ENCODE measurements at regions not wholly inside any gene's neighbourhood (a gene's known extent, or its start where the extent isn't known, plus 50 kb on each side); places are given as distances from the start of the nearest gene placed in this dataset.

DNA sequence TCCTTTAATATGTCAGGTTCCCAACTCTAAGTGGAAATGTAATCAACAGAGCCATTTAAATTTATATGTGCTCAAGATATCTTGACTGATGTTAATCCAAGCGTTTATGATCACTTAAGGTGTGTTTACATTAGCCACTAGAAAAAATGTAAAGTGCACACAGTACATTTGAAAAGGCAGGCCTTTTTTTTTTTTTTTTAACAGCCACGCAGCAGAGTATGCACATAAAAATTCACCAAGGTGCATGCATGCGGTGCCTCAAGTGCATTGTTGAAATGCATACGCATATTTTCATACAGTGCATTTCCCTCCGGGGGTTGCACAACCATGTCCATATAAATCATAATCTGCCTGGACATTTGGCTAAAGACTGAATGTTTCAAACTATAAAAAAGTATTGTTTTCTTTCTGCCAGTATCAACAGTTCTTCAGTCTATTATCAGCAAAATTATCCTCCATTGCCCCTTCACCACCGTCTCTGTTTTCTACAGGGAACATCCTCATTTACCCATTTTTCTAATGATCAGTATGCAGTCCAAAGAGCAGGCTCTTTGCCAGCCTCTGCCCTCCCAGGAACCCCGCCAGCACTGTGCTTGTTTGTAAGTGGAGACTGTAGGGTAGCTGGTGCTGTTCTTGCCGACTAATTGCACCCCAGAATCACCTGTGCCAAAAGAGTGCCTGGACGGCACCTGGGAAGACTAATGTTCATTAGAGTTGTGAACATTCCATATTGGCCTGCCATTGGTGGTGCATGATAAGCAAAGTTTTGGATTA lies 611.2 kb upstream of the CFAP20DC start:
- Histone ChIP-seq H3K4me1 (ENCODE audit: control insufficient read depth, insufficient read depth, low read length) (no peaks in the 10 kb centered on the region), H3K4me3 (ENCODE audit: low read depth, low read length) (no peak overlapping the region), H3K9ac (ENCODE audit: low read depth, low read length) (no peak overlapping the region), H3K9me3 (ENCODE audit: control insufficient read depth, insufficient read depth, low read length) (no peaks in the 10 kb centered on the region), H3K27me3 (ENCODE audit: control insufficient read depth, insufficient read depth, low read length) (no peaks in the 10 kb centered on the region), H3K36me3 (ENCODE audit: control insufficient read depth, insufficient read depth, low read length) (no peaks in the 10 kb centered on the region)

DNA sequence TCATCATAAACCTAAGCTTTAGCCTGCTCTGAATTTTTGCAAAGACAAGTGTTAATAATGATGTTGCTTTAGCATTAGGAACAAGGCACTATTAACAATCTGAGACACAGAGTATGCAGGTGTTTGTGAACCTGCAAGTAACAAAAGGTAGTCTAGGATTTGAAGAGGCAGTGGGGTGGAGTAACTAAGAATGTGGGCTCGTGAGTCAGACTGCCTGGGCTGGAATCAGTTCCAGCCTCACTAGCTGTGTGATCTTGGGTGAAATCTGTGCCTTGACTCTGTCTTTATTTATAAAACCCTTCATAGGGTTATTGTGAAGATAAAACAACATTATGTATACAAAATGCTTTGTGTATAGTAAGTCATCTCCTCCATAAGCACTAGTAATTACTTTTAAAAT lies 610.6 kb upstream of the CFAP20DC start:
- Histone ChIP-seq H3K36me3 (ENCODE audit: control insufficient read depth, insufficient read depth, low read length) (no peaks in the 10 kb centered on the region), H3K9ac (ENCODE audit: low read depth, low read length) (no peak overlapping the region), H3K4me3 (ENCODE audit: low read depth, low read length) (no peak overlapping the region), H3K4me1 (ENCODE audit: control insufficient read depth, insufficient read depth, low read length) (no peaks in the 10 kb centered on the region), H3K9me3 (ENCODE audit: control insufficient read depth, insufficient read depth, low read length) (no peaks in the 10 kb centered on the region), H3K27me3 (ENCODE audit: control insufficient read depth, insufficient read depth, low read length) (no peaks in the 10 kb centered on the region)

DNA sequence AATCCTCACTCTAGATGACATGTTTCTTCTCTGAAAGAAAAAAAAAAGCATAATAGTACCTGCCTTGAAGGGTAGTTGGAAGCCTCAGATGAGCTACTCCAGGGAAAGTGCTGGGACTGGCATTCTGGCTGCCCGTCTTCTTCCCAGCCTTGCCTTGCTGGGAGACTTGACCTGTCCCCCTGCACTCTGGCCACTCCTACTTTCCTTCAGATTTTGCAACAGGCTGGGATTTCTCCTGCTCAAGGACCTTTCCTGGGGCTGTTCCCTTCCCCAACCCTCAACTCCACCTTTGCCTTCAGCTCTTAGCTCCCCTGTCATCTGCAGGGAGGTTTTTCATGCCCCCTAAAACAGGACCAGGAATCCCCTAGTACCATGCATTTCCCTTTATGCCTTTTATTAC lies 609.9 kb upstream of the CFAP20DC start:
- no peak overlapping the region for H3K4me3 ChIP-seq (ENCODE audit: low read depth, low read length)
- H3K4me1 ChIP-seq (ENCODE audit: control insufficient read depth, insufficient read depth, low read length) = no peaks in the 10 kb centered on the region
- H3K36me3 ChIP-seq (ENCODE audit: control insufficient read depth, insufficient read depth, low read length) = no peaks in the 10 kb centered on the region
- no peak overlapping the region for H3K9ac ChIP-seq (ENCODE audit: low read depth, low read length)
- no peaks in the 10 kb centered on the region for H3K9me3 ChIP-seq (ENCODE audit: control insufficient read depth, insufficient read depth, low read length)
- H3K27me3 ChIP-seq (ENCODE audit: control insufficient read depth, insufficient read depth, low read length) = no peaks in the 10 kb centered on the region

DNA sequence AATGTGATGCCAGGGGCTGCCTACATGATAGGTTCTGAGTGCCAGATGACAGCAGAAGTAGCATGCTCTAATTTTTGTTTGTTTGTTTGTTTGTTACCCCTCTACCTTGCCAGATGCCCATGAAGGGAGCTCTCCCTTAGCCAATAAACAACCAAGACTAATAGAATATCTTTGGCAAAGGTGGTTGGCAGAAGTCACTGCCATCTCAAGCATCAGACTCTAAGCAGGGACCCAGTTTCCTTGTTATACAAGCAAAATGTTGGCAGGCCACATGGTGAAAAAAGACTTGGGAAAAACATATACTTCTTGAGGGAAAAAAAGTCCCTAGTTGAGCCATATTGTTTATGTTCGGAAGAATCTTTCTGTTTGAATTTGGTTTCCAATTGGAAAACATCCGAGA lies 609.0 kb upstream of the CFAP20DC start:
- Histone ChIP-seq H3K36me3 (ENCODE audit: control insufficient read depth, insufficient read depth, low read length) (no peaks in the 10 kb centered on the region), H3K9ac (ENCODE audit: low read depth, low read length) (no peak overlapping the region)

DNA sequence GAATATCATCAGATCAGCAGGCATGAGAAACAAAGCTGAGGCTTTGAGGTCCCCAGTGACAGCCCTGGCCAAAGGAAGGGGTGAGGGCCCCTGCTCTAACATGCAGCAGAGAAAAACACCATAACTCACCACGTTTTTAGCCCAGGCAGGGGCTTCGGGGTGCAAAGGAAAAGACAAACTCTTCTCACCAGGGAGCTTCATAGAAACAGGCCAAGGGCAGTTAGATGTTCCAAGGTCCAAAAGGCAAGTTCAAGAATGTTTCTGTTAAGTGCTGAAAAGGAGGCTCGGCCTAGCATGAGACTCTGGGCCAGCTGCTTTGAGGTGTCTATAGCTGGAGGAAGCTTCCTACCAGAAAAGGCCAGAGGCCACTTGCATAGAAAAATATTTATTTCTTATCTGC lies 608.4 kb upstream of the CFAP20DC start:
- Histone ChIP-seq H3K9ac (ENCODE audit: low read depth, low read length) (no peak overlapping the region), H3K4me1 (ENCODE audit: control insufficient read depth, insufficient read depth, low read length) (no peaks in the 10 kb centered on the region), H3K27me3 (ENCODE audit: control insufficient read depth, insufficient read depth, low read length) (no peaks in the 10 kb centered on the region), H3K4me3 (ENCODE audit: low read depth, low read length) (no peak overlapping the region), H3K9me3 (ENCODE audit: control insufficient read depth, insufficient read depth, low read length) (no peaks in the 10 kb centered on the region), H3K36me3 (ENCODE audit: control insufficient read depth, insufficient read depth, low read length) (no peaks in the 10 kb centered on the region)

More for the DNA sequence above, 609.0 kb upstream of the CFAP20DC start:
- no peaks in the 10 kb centered on the region for H3K27me3 ChIP-seq (ENCODE audit: control insufficient read depth, insufficient read depth, low read length)
- H3K9me3 ChIP-seq (ENCODE audit: control insufficient read depth, insufficient read depth, low read length) = no peaks in the 10 kb centered on the region
- no peaks in the 10 kb centered on the region for H3K4me1 ChIP-seq (ENCODE audit: control insufficient read depth, insufficient read depth, low read length)
- no peak overlapping the region for H3K4me3 ChIP-seq (ENCODE audit: low read depth, low read length)

DNA sequence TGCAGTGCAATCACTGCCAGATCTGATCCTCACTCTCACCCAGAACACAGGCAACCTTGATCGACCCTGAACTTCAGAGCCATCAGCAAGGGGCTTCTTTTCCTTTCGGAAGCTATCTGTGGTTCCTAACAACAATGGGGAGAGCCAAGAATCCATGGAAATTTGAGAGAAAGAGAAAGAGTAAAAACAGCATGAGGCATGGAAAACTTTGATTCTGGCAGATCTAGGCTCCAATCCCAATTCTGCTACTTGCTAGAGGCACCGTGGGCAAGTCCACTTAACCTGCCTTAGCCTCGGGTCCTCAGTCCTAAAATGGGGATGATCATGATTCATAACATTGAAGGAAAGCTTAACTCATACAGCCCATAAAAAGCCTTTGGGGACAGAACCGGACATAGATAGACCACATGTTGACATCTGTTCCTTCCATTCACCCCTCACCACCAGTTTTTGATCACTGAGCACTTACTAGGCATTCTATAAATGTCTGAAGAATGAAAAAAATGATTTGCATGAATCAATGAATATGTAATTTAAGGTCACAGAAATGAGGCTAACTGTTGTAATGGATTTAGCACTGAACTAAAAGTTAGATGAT lies 605.7 kb upstream of the CFAP20DC start:
- Histone ChIP-seq H3K4me3 (ENCODE audit: low read depth, low read length) (no peak overlapping the region), H3K9me3 (ENCODE audit: control insufficient read depth, insufficient read depth, low read length) (no peaks in the 10 kb centered on the region), H3K9ac (ENCODE audit: low read depth, low read length) (no peak overlapping the region), H3K4me1 (ENCODE audit: control insufficient read depth, insufficient read depth, low read length) (no peaks in the 10 kb centered on the region), H3K36me3 (ENCODE audit: control insufficient read depth, insufficient read depth, low read length) (no peaks in the 10 kb centered on the region), H3K27me3 (ENCODE audit: control insufficient read depth, insufficient read depth, low read length) (no peaks in the 10 kb centered on the region)

DNA sequence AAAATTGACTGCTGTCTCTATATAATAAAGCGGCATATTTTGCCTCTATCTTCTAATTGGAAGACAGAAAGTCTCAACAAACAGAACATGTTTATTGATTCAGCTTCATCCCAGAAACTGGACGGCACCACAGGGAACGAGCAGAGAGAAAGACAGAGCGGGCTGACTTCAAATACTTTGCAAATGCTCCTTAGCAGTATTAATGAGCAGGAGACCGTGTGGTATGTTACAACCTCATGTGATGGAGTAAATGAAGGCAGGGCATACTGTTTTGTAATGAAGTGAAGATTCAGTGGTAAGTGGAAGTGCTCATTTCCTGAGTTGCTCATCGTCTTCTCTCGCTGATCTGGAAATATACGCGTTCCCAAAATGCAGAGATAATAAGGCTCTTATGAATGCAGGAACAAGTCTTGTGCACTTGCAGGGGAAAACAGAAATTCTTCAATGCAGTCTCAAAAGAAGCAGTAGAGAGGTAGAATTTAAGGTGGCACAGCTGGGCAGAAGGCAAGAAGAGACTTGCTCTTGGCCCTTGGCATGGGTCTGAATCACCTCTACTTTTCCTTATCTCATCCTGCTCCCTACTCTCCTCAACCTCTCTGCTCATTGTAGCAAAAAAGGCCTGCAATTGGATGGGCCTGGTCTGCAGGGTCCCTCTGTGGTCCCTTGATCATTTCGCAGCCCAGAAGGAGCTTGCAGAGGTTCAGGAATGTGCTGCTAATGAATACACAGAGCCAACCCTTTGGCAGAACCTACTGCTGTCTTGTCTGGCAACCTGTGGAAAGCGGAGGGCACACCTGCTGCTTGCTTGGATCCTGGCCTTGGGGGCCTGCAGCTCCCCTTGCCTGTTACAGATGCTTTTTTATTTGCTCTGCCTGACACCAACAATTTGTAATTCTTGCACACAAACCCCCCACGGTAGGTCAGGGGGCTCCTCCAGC lies 604.9 kb upstream of the CFAP20DC start:
- H3K36me3 ChIP-seq (ENCODE audit: control insufficient read depth, insufficient read depth, low read length) = no peaks in the 10 kb centered on the region
- H3K9ac ChIP-seq (ENCODE audit: low read depth, low read length) = no peak overlapping the region
- no peaks in the 10 kb centered on the region for H3K4me1 ChIP-seq (ENCODE audit: control insufficient read depth, insufficient read depth, low read length)
- no peaks in the 10 kb centered on the region for H3K27me3 ChIP-seq (ENCODE audit: control insufficient read depth, insufficient read depth, low read length)
- H3K9me3 ChIP-seq (ENCODE audit: control insufficient read depth, insufficient read depth, low read length) = no peaks in the 10 kb centered on the region
- H3K4me3 ChIP-seq (ENCODE audit: low read depth, low read length) = no peak overlapping the region

DNA sequence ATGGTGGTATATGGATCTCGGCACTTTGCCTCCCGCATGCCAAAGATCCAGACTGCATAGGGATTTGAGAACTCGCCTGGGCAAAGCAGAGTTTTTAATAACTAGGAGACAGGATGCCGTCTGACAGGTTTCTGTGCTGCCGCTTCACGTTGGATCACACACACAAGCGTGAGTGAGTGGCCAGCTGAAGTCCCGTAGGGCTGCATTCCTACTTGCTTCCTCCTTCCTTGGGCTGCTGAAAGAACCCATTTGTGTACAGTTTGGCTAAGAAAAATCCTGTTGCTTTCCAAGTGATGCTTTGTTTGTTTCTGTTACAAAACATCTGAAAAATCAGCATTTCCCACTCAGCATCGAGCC lies 604.3 kb upstream of the CFAP20DC start:
- H3K36me3 ChIP-seq (ENCODE audit: control insufficient read depth, insufficient read depth, low read length) = no peaks in the 10 kb centered on the region
- no peaks in the 10 kb centered on the region for H3K9me3 ChIP-seq (ENCODE audit: control insufficient read depth, insufficient read depth, low read length)
- no peaks in the 10 kb centered on the region for H3K4me1 ChIP-seq (ENCODE audit: control insufficient read depth, insufficient read depth, low read length)
- no peak overlapping the region for H3K9ac ChIP-seq (ENCODE audit: low read depth, low read length)
- no peaks in the 10 kb centered on the region for H3K27me3 ChIP-seq (ENCODE audit: control insufficient read depth, insufficient read depth, low read length)
- no peak overlapping the region for H3K4me3 ChIP-seq (ENCODE audit: low read depth, low read length)

DNA sequence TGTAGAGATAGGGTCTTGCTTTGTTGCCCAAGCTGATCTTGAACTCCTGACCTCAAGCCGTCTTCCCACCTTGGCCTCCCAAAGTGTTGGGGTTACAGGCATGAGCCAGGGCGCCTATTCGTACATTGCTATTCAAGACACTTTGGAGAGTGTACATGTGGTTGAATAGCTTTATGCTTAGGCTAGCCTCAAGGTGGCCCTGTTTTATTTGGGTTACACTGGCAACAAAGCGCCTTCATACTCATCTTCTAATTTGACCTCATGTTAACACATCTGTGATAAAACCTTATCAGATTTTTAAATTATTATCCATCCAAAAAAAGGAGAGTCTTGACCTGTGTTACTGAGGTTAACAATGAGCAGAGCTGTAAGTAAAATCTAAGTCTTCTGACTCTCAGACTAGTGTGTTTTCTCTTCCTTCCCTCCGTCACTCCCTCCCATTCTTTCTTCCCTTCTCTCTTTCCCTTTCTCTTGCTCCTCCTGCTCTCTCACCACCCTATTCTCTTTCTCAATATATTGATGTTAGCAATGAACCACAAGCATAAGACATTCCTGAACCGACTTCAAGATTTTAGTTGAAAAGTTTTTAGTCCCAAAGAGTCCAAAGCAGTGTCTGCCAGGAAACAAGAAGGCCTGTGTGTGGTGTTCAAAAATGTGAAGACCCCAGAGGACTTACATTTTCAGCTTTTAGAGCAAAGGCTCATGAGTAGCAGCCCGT lies 603.7 kb upstream of the CFAP20DC start:
- Histone ChIP-seq H3K36me3 (ENCODE audit: control insufficient read depth, insufficient read depth, low read length) (no peaks in the 10 kb centered on the region), H3K4me1 (ENCODE audit: control insufficient read depth, insufficient read depth, low read length) (no peaks in the 10 kb centered on the region), H3K27me3 (ENCODE audit: control insufficient read depth, insufficient read depth, low read length) (no peaks in the 10 kb centered on the region)

DNA sequence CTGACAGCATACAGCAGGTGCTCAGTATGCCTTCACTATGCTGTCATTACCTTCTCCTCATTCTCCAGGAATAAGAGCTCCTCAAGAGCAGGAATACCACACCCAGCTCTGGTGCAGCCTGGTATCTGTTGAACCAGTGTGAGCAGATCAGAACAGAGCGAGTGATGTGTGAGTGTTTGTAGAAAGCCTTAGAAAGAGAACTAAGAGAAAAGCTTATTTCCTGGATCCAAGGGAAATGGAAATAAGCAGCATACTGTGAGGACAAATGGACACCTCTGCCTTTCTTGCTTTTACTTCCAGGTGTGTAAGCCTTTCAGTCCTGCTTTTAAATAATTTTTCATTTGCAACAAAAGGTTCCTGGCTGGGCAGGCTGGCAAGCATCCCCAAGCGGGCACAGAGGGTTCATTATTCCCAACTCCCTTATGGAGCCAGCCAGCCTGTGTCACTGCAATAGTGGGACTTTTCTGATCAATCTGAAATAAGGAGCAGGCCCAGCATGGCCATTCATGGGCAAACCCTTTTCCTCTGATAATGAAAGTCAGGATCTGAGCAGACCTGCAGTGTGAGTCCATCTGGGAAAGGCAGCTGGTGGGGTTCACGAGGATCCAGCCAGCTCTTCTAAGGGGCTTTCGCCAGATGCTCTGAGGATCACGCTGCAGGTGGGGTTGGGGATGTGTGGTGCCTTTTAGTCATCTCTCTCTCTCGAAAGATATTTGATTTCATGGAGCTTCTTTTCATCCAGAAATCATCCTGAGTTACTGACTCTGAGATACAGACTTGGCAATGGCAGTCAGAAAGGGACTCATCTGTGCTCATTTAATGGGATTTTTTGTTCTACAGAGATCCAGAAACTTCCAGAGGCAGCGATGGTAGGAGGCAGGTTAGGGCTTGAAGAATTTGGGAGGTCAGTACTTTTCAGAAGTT lies 594.9 kb upstream of the CFAP20DC start:
- no peaks in the 10 kb centered on the region for H3K27me3 ChIP-seq (ENCODE audit: control insufficient read depth, insufficient read depth, low read length)
- H3K4me3 ChIP-seq (ENCODE audit: low read depth, low read length) = no peak overlapping the region
- no peaks in the 10 kb centered on the region for H3K9me3 ChIP-seq (ENCODE audit: control insufficient read depth, insufficient read depth, low read length)
- H3K9ac ChIP-seq (ENCODE audit: low read depth, low read length) = no peak overlapping the region
- H3K36me3 ChIP-seq (ENCODE audit: control insufficient read depth, insufficient read depth, low read length) = no peaks in the 10 kb centered on the region
- no peaks in the 10 kb centered on the region for H3K4me1 ChIP-seq (ENCODE audit: control insufficient read depth, insufficient read depth, low read length)

More for the DNA sequence above, 603.7 kb upstream of the CFAP20DC start:
- Histone ChIP-seq H3K9me3 (ENCODE audit: control insufficient read depth, insufficient read depth, low read length) (no peaks in the 10 kb centered on the region), H3K9ac (ENCODE audit: low read depth, low read length) (no peak overlapping the region), H3K4me3 (ENCODE audit: low read depth, low read length) (no peak overlapping the region)

Data from iPS-15b (cell line).